ENCODE measurements at regions not wholly inside any gene's neighbourhood (a gene's known extent, or its start where the extent isn't known, plus 50 kb on each side); places are given as distances from the start of the nearest gene placed in this dataset.

DNA sequence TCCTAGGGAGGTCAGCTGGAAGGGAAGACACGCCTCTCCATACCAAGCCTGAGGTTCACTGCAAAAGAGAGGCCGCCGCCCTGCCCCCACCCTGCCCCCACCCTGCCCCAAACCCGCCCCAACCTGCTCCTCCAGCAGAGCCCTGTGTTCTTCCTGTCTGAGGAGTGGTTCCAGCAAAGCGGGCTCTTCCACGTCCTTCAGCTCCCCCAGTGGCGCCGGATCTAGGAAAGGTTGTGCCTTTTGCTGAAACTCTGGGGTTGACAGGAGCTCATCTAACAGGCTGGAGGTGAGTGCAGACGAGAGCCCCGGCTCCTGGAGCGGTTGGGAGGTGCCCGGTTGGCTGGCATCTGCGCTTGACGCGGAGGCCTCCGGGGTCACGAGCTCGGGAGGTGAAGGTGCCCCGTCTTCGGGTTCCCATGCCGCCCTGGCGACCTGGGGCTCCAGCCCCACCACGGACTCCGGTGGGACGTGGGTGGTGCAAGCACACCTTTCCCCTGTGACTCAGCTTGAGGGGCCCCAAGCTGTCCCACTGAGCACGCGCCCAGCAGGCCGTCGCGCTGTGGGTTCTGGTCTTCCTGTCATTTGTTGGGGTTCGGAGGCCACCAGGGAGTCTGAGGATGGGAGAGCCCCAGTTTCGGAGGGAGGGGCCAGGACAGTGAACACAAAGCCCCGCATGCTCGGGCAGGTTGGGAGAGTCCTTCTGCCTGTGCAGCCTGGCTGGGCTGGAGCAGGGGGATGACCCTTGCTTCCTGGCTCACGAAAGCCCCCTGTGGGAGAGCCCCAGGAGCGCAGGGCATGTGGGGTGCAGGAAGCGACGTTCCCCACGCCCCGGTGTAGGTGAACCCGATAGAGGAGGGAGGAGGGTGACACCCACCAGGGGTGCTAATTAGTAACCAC lies 1467.1 kb downstream of the FOXD4L5 start:
- TF ChIP-seq, protein P1, sequence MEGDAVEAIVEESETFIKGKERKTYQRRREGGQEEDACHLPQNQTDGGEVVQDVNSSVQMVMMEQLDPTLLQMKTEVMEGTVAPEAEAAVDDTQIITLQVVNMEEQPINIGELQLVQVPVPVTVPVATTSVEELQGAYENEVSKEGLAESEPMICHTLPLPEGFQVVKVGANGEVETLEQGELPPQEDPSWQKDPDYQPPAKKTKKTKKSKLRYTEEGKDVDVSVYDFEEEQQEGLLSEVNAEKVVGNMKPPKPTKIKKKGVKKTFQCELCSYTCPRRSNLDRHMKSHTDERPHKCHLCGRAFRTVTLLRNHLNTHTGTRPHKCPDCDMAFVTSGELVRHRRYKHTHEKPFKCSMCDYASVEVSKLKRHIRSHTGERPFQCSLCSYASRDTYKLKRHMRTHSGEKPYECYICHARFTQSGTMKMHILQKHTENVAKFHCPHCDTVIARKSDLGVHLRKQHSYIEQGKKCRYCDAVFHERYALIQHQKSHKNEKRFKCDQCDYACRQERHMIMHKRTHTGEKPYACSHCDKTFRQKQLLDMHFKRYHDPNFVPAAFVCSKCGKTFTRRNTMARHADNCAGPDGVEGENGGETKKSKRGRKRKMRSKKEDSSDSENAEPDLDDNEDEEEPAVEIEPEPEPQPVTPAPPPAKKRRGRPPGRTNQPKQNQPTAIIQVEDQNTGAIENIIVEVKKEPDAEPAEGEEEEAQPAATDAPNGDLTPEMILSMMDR (IDR thresholded peaks at IDR 0.05), result no peak
- no peak for TF ChIP-seq EP300 (IDR thresholded peaks at IDR 0.05)
